ENCODE measurements at regions not wholly inside any gene's neighbourhood (a gene's known extent, or its start where the extent isn't known, plus 50 kb on each side); places are given as distances from the start of the nearest gene placed in this dataset.

- H3K79me2 ChIP-seq (ENCODE audit: low read length), result no peaks in the 10 kb centered on the region
Measured at GRCh38 chr14:35211067-35211466, 81.1 kb upstream of the PSMA6 start.

GRCh38 chr14:35212471-35213142, 79.6 kb upstream of the PSMA6 start:
- H2AFZ ChIP-seq (ENCODE audit: low read length), result no peak overlapping the region

More at GRCh38 chr14:35211067-35211466, 81.1 kb upstream of the PSMA6 start:
- Histone ChIP-seq H3K36me3 (replicated peaks; ENCODE audit: insufficient read depth, low read length) (no peaks in the 10 kb centered on the region), H2AFZ (ENCODE audit: low read length) (no peak overlapping the region), H3K4me3 (ENCODE audit: low read length) (no peak overlapping the region), H3K9me3 (replicated peaks; ENCODE audit: insufficient read depth, low read length) (no peaks in the 10 kb centered on the region), H3K9me2 (replicated peaks; ENCODE audit: insufficient read depth, low read length) (no peaks in the 10 kb centered on the region), H3K27me3 (replicated peaks; ENCODE audit: insufficient read depth, low read length) (no peaks in the 10 kb centered on the region), H3F3A (ENCODE audit: insufficient read depth, low read length) (no peaks in the 10 kb centered on the region), H3K27ac (ENCODE audit: low read length) (no peak overlapping the region), H3K9ac (ENCODE audit: low read length) (no peak overlapping the region), H4K20me1 (ENCODE audit: insufficient read depth, low read length) (no peaks in the 10 kb centered on the region), H3K4me2 (ENCODE audit: low read depth, low read length) (no peak overlapping the region), H3K4me1 (ENCODE audit: low read length) (no peaks in the 10 kb centered on the region)
- DNase-seq, result no peak
- TF ChIP-seq EZH2 (optimal IDR thresholded peaks at IDR 0.05; ENCODE audit: low read depth, low read length) (no peak), EZH2phosphoT487 (IDR thresholded peaks at IDR 0.05; ENCODE audit: low read length) (no peak), CTCF (IDR thresholded peaks at IDR 0.05; ENCODE audit: low read length) (no peak)

DNA sequence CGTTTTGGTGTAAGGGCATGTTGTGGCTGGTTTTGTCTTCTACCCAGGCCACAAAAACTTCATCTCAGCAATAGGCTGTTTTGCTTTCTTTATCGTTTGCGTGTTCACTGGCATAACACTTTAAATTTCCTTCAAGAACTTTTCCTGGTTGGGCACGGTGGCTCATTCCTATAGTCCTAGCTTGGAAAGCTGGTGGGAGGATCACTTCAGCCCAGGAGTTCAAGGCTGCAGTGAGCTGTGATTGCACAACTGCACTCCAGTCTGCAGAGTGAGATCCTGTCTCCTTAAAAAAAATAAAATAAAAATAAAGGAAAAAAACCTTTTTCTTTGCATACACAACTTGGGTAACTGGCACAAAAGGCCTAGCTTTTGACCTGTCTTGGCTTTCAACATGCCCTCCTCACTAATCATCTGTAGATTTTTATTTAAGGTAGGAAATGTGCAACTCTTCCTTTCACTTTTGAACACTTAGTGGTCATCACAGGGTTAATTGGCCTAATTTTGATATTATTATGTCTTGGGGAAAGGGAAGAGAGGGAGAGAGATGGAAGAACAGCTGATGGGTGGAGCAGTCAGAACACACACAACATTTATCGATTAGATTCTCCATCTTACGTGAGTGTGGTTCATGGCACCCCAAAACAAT, 78.9 kb upstream of the PSMA6 start:
- Histone ChIP-seq H3K27ac (ENCODE audit: low read length) (no peak overlapping the region), H3K79me2 (ENCODE audit: low read length) (no peaks in the 10 kb centered on the region), H3K9me2 (replicated peaks; ENCODE audit: insufficient read depth, low read length) (no peaks in the 10 kb centered on the region), H3K27me3 (replicated peaks; ENCODE audit: insufficient read depth, low read length) (no peaks in the 10 kb centered on the region), H3K4me2 (ENCODE audit: low read depth, low read length) (no peak overlapping the region), H3K4me1 (ENCODE audit: low read length) (no peaks in the 10 kb centered on the region), H2AFZ (ENCODE audit: low read length) (no peak overlapping the region), H3K9ac (ENCODE audit: low read length) (no peak overlapping the region), H3K4me3 (ENCODE audit: low read length) (no peak overlapping the region), H3K9me3 (replicated peaks; ENCODE audit: insufficient read depth, low read length) (no peaks in the 10 kb centered on the region), H3K36me3 (replicated peaks; ENCODE audit: insufficient read depth, low read length) (no peaks in the 10 kb centered on the region), H3F3A (ENCODE audit: insufficient read depth, low read length) (no peaks in the 10 kb centered on the region), H4K20me1 (ENCODE audit: insufficient read depth, low read length) (no peaks in the 10 kb centered on the region)
- no peak for TF ChIP-seq EZH2 (optimal IDR thresholded peaks at IDR 0.05; ENCODE audit: low read depth, low read length)
- TF ChIP-seq EZH2phosphoT487 (IDR thresholded peaks at IDR 0.05; ENCODE audit: low read length), result no peak
- no peak for TF ChIP-seq CTCF (IDR thresholded peaks at IDR 0.05; ENCODE audit: low read length)
- no peak for DNase-seq

More at GRCh38 chr14:35212471-35213142, 79.6 kb upstream of the PSMA6 start:
- no peaks in the 10 kb centered on the region for H3F3A ChIP-seq (ENCODE audit: insufficient read depth, low read length)
- no peak for DNase-seq
- no peak for TF ChIP-seq EZH2 (optimal IDR thresholded peaks at IDR 0.05; ENCODE audit: low read depth, low read length)
- TF ChIP-seq EZH2phosphoT487 (IDR thresholded peaks at IDR 0.05; ENCODE audit: low read length), result no peak
- TF ChIP-seq CTCF (IDR thresholded peaks at IDR 0.05; ENCODE audit: low read length), result no peak
- no peak overlapping the region for H3K4me3 ChIP-seq (ENCODE audit: low read length)
- no peaks in the 10 kb centered on the region for H4K20me1 ChIP-seq (ENCODE audit: insufficient read depth, low read length)
- H3K36me3 ChIP-seq (replicated peaks; ENCODE audit: insufficient read depth, low read length), result no peaks in the 10 kb centered on the region
- H3K4me2 ChIP-seq (ENCODE audit: low read depth, low read length), result no peak overlapping the region
- no peaks in the 10 kb centered on the region for H3K9me2 ChIP-seq (replicated peaks; ENCODE audit: insufficient read depth, low read length)
- no peak overlapping the region for H3K9ac ChIP-seq (ENCODE audit: low read length)
- no peaks in the 10 kb centered on the region for H3K4me1 ChIP-seq (ENCODE audit: low read length)
- H3K27ac ChIP-seq (ENCODE audit: low read length), result no peak overlapping the region
- no peaks in the 10 kb centered on the region for H3K79me2 ChIP-seq (ENCODE audit: low read length)
- no peaks in the 10 kb centered on the region for H3K27me3 ChIP-seq (replicated peaks; ENCODE audit: insufficient read depth, low read length)
- H3K9me3 ChIP-seq (replicated peaks; ENCODE audit: insufficient read depth, low read length), result no peaks in the 10 kb centered on the region

All from MM.1S (cell line).